ENCODE measurements at regions not wholly inside any gene's neighbourhood (a gene's known extent, or its start where the extent isn't known, plus 50 kb on each side); places are given as distances from the start of the nearest gene placed in this dataset.
A peak's percentile ranks its signal among the peaks of the same experiment; 100 is the strongest.

DNA sequence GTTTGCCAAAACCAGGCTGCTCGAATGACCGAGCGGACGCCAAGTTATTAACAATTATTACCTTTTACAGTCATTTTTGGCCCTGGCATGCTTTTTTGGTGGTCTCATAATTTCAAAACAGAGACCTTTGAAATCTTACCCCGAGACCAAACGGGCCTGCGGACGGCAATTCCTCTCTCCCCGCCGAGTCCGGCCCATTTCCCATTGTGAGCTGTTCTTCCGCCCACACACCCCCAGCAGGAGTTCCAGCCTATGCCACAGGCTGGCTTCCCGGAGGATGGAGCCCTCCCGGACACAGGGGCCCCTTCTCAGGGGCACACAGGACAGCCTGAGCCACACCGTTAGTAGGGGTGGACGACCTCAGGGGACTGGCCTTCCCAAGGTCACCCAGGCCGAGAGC, 130.7 kb downstream of the C16orf95 start:
- Histone ChIP-seq H3K4me3 (ENCODE audit: low read length) (no peak overlapping the region), H3K4me1 (ENCODE audit: insufficient read depth, low read length) (no peaks in the 10 kb centered on the region), H3K36me3 (ENCODE audit: insufficient read depth, low read length) (no peaks in the 10 kb centered on the region), H3K27ac (ENCODE audit: low read depth, low read length) (no peak overlapping the region), H3K27me3 (ENCODE audit: insufficient read depth, low read length, poor library complexity, severe bottlenecking) (no peaks in the 10 kb centered on the region), H3K9me3 (ENCODE audit: low read length) (peaks cover 5% of the 10 kb centered on the region)
- H3K4me3 Mint-ChIP-seq, result no peak overlapping the region
- ChIA-PET CTCF (no interaction called here), POLR2A (no interaction called here)
- peaks cover 0 to 6% (median 5%) of the 10 kb centered on the region in 5 donors for H3K9me3 Mint-ChIP-seq
- no peak for DNase-seq
- H3K27ac Mint-ChIP-seq, result no peak overlapping the region
- no peaks in the 10 kb centered on the region for H3K4me1 Mint-ChIP-seq
- H3K27me3 Mint-ChIP-seq, result no peaks in the 10 kb centered on the region
- no peaks in the 10 kb centered on the region for H3K36me3 Mint-ChIP-seq

DNA sequence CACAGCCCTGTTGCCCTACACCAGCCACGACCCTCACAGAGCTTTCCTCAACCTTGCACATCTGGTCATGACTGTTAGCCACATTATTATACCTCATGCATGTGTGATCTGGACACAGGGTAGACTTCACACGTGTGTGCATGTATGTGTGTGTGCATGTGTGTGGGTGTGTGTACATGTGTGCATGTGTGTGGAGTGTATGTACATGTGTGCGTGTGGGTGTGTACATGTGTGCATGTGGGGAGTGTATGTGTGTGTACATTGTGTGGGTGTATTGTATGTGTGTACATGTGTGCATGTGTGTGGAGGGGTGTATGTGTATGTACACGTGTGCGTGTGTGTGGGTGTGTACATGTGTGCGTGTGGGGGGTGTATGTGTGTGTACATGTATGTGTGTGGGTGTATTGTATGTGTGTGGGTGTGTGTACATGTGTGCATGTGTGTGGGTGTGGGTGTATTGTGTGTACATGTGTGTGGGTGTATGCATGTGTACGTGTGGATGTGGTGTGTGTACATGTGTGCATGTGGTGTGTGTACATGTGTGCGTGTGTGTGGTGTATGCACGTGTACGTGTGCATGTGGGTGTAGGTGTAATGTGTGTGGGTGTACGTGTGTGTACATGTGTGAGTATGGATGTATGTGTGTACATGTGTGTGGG, 130.2 kb downstream of the C16orf95 start:
- Mint-ChIP-seq H3K36me3 (no peaks in the 10 kb centered on the region), H3K9me3 (peaks cover 0 to 6% (median 5%) of the 10 kb centered on the region in 5 donors), H3K27ac (peak overlapping the region in 1 of 8 donors; percentile 38), H3K27me3 (no peaks in the 10 kb centered on the region), H3K4me3 (peak overlapping the region in 1 of 7 donors; percentile 34), H3K4me1 (no peaks in the 10 kb centered on the region)
- Histone ChIP-seq H3K27me3 (ENCODE audit: insufficient read depth, low read length, poor library complexity, severe bottlenecking) (no peaks in the 10 kb centered on the region), H3K36me3 (ENCODE audit: insufficient read depth, low read length) (no peaks in the 10 kb centered on the region), H3K4me1 (ENCODE audit: insufficient read depth, low read length) (no peaks in the 10 kb centered on the region), H3K9me3 (ENCODE audit: low read length) (peaks cover 5% of the 10 kb centered on the region), H3K27ac (ENCODE audit: low read depth, low read length) (no peak overlapping the region), H3K4me3 (ENCODE audit: low read length) (no peak overlapping the region)
- CTCF ChIA-PET, result no interaction called here
- POLR2A ChIA-PET, result no interaction called here
- DNase-seq, result no peak

DNA sequence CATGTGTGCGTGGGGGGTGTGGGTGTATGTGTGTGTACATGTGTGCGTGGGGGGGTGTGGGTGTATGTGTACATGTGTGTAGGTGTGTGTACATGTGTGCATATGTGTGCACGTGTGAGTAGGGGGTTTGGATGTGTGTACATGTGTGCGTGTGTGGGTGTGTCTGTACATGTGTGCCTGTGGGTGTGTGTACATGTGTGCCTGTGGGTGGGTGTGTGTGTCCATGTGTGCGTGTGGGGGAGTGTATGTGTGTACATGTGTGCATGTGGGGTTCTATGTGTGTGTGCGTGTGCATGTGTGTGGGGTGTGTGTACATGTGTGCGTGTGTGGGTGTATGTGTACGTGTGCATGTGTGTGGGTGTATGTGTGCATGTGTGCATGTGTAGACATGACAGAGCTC, 129.1 kb downstream of the C16orf95 start:
- DNase-seq, result no peak
- no peak overlapping the region for H3K4me3 Mint-ChIP-seq
- Histone ChIP-seq H3K27me3 (ENCODE audit: insufficient read depth, low read length, poor library complexity, severe bottlenecking) (no peaks in the 10 kb centered on the region), H3K9me3 (ENCODE audit: low read length) (peaks cover 5% of the 10 kb centered on the region), H3K27ac (ENCODE audit: low read depth, low read length) (no peak overlapping the region), H3K4me3 (ENCODE audit: low read length) (no peak overlapping the region), H3K36me3 (ENCODE audit: insufficient read depth, low read length) (no peaks in the 10 kb centered on the region), H3K4me1 (ENCODE audit: insufficient read depth, low read length) (no peaks in the 10 kb centered on the region)
- ChIA-PET POLR2A (no interaction called here), CTCF (no interaction called here)
- no peaks in the 10 kb centered on the region for H3K4me1 Mint-ChIP-seq
- no peaks in the 10 kb centered on the region for H3K27me3 Mint-ChIP-seq
- H3K36me3 Mint-ChIP-seq, result no peaks in the 10 kb centered on the region
- H3K27ac Mint-ChIP-seq, result peak overlapping the region in 1 of 8 donors; percentile 63
- peaks cover 0 to 6% (median 5%) of the 10 kb centered on the region in 5 donors for H3K9me3 Mint-ChIP-seq

DNA sequence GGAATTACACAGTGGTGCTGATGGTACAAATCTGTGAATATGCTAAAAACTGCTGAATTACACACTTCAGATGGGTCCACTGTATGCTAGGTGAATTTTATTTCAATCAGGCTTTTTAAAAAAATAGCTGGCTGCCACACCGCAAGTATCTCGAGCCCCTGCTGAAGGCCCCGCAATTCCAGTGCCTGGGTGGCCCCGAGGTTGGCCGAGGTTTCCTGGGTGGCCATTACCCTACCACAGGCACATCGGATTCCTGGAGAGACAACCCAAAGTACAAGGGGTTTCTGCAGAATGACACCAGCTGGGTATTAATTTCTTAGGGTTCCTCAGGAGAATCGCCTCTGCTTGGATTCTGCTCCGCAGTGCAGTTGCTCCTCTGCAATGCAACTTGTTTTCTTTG, 127.8 kb downstream of the C16orf95 start:
- H3K9me3 Mint-ChIP-seq, result peaks cover 0 to 6% (median 5%) of the 10 kb centered on the region in 5 donors
- ChIA-PET CTCF (no interaction called here), POLR2A (no interaction called here)
- H3K4me3 ChIP-seq (ENCODE audit: low read length), result no peak overlapping the region
- no peaks in the 10 kb centered on the region for H3K27me3 ChIP-seq (ENCODE audit: insufficient read depth, low read length, poor library complexity, severe bottlenecking)
- DNase-seq, result no peak
- no peaks in the 10 kb centered on the region for H3K4me1 ChIP-seq (ENCODE audit: insufficient read depth, low read length)
- no peak overlapping the region for H3K4me3 Mint-ChIP-seq
- no peaks in the 10 kb centered on the region for H3K4me1 Mint-ChIP-seq
- H3K36me3 Mint-ChIP-seq, result no peaks in the 10 kb centered on the region
- H3K36me3 ChIP-seq (ENCODE audit: insufficient read depth, low read length), result no peaks in the 10 kb centered on the region
- H3K27ac ChIP-seq (ENCODE audit: low read depth, low read length), result no peak overlapping the region
- no peaks in the 10 kb centered on the region for H3K27me3 Mint-ChIP-seq
- peaks cover 5% of the 10 kb centered on the region for H3K9me3 ChIP-seq (ENCODE audit: low read length)
- no peak overlapping the region for H3K27ac Mint-ChIP-seq

DNA sequence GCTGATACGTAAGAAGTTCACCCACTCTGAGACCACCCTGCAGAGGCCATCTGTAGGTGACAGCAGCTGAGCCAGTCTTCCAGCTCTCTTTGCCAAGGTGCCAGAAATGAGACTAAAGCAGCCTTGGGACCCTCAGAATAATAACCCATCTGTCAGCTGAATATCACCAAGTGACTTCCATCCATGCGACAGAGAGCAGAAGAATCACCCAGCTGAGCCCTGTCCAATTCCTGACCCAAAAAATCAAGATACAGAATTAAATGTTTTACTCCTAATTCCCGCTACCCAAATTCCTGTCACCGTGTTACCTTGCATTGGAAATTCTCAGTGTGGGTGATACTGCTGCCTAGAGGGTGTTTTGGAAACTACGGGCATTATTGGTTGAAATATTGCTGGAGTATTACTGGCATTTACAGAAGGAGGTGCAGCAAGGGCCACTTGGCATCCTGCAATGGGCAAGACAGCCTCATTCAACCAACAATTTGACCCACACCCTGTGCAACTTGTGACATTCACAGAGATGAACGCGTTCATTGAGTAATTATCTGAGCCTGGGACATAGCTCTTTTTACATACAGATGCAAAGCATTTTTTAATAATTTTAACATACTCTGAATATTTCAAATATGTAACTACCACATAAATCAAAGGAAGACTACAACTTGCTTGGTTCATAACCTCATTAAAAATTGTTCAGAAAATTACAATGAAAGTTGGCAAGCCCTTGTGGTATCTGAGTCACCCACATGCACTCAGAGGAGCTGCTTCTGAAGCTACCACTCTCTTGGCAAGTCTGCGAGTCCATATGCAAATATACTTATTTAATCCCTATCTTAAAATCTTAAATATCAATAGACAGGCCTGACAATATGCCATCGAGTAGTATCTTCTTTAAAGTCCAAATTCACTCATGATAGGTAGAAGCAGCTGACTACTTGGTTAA, 126.6 kb downstream of the C16orf95 start:
- Histone ChIP-seq H3K27me3 (ENCODE audit: insufficient read depth, low read length, poor library complexity, severe bottlenecking) (no peaks in the 10 kb centered on the region), H3K9me3 (ENCODE audit: low read length) (peaks cover 5% of the 10 kb centered on the region), H3K27ac (ENCODE audit: low read depth, low read length) (no peak overlapping the region), H3K4me1 (ENCODE audit: insufficient read depth, low read length) (no peaks in the 10 kb centered on the region), H3K4me3 (ENCODE audit: low read length) (no peak overlapping the region), H3K36me3 (ENCODE audit: insufficient read depth, low read length) (no peaks in the 10 kb centered on the region)
- no peak overlapping the region for H3K4me3 Mint-ChIP-seq
- H3K9me3 Mint-ChIP-seq, result peaks cover 0 to 6% (median 5%) of the 10 kb centered on the region in 5 donors
- no peaks in the 10 kb centered on the region for H3K36me3 Mint-ChIP-seq
- H3K27ac Mint-ChIP-seq, result no peak overlapping the region
- CTCF ChIA-PET, result no interaction called here
- DNase-seq, result no peak
- H3K4me1 Mint-ChIP-seq, result no peaks in the 10 kb centered on the region
- no peaks in the 10 kb centered on the region for H3K27me3 Mint-ChIP-seq
- POLR2A ChIA-PET, result no interaction called here

DNA sequence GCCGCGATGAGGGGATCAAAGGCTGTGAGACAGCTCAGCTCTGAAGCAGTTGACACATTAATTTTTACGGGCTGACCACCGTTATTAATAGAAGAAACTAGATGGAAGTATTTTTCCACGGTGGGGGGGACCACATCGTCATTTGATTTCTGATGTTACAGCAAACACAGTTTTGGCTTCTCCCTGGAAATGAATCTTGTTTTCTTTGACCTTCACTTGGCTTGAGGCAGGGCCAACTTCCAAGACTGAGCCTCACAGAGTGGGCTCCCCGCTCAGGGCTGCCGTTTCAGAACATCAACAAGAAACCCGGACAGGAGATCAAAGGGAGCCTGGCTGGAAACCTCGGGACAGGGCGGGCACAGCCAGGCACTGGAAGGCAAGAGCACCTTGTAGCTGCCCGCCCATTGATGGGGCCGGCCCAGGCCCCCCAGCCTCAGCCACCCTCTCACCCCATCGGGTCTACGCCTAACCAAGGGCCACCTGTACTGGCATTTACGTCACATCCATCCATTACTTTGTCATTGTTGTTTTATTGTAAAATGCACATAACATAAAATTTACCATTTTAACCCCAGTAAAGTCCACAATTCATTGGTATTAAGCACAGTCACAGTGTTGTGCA, 124.6 kb downstream of the C16orf95 start:
- H3K27ac ChIP-seq (ENCODE audit: low read depth, low read length), result no peak overlapping the region
- Mint-ChIP-seq H3K36me3 (no peaks in the 10 kb centered on the region), H3K4me1 (no peaks in the 10 kb centered on the region), H3K4me3 (no peak overlapping the region), H3K27ac (no peak overlapping the region), H3K9me3 (peaks cover 0 to 5% (median 5%) of the 10 kb centered on the region in 5 donors), H3K27me3 (no peaks in the 10 kb centered on the region)
- no peaks in the 10 kb centered on the region for H3K9me3 ChIP-seq (ENCODE audit: low read length)
- POLR2A ChIA-PET, result no interaction called here
- H3K4me1 ChIP-seq (ENCODE audit: insufficient read depth, low read length), result no peaks in the 10 kb centered on the region
- H3K4me3 ChIP-seq (ENCODE audit: low read length), result no peak overlapping the region
- no peak for DNase-seq
- no peaks in the 10 kb centered on the region for H3K36me3 ChIP-seq (ENCODE audit: insufficient read depth, low read length)
- CTCF ChIA-PET, result no interaction called here
- H3K27me3 ChIP-seq (ENCODE audit: insufficient read depth, low read length, poor library complexity, severe bottlenecking), result no peaks in the 10 kb centered on the region

DNA sequence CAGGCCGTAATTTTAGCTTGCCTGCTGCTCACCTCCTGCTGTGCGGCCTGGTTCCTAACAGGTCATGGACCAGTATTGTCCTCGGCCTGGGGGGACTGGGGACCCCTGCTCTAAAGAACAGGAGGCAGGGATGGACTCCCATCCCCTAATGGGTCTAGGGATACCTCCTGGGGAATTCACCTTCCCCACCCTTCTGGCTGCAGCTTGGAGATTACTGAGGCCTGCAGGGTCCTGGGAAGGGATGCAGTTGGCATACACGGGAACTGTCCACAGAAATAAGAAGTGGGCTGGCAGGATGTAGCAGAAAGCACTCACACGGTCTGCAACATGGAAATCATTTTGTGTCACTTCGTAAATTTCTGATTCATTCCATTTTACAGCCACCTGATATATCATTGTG, 123.0 kb downstream of the C16orf95 start:
- no peak for DNase-seq
- POLR2A ChIA-PET, result no interaction called here
- H3K4me1 Mint-ChIP-seq, result no peaks in the 10 kb centered on the region

DNA sequence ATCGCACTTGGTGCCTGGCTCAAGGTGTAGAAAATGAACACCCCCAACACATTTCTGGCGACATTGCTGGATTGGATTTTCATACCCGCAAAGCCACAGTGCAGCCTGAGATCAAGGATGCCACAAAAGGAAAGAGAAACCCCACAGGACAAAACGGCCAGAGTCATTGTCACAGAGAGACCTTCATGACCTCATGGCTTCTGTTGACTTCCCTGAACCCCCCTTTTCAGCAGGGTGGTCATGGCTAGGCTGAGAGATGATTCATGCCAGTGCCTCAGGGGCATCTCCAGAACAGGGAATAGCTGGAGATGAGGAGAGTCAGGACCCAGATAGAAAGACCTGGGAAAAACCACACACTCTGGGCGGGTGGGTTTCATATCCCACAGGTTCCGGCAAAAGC, 122.0 kb downstream of the C16orf95 start:
- Histone ChIP-seq H3K27ac (ENCODE audit: low read depth, low read length) (no peak overlapping the region), H3K27me3 (ENCODE audit: insufficient read depth, low read length, poor library complexity, severe bottlenecking) (no peaks in the 10 kb centered on the region), H3K9me3 (ENCODE audit: low read length) (no peaks in the 10 kb centered on the region), H3K4me1 (ENCODE audit: insufficient read depth, low read length) (no peaks in the 10 kb centered on the region), H3K36me3 (ENCODE audit: insufficient read depth, low read length) (no peaks in the 10 kb centered on the region), H3K4me3 (ENCODE audit: low read length) (no peak overlapping the region)
- peaks cover 0 to 5% (median 3%) of the 10 kb centered on the region in 5 donors for H3K9me3 Mint-ChIP-seq
- H3K4me1 Mint-ChIP-seq, result no peaks in the 10 kb centered on the region
- H3K27me3 Mint-ChIP-seq, result peaks cover 0 to 2% of the 10 kb centered on the region in 2 donors
- ChIA-PET POLR2A (no interaction called here), CTCF (no interaction called here)
- no peak for DNase-seq
- H3K36me3 Mint-ChIP-seq, result no peaks in the 10 kb centered on the region
- no peak overlapping the region for H3K4me3 Mint-ChIP-seq
- no peak overlapping the region for H3K27ac Mint-ChIP-seq

More for the DNA sequence above, 123.0 kb downstream of the C16orf95 start:
- Mint-ChIP-seq H3K36me3 (no peaks in the 10 kb centered on the region), H3K27me3 (no peaks in the 10 kb centered on the region), H3K9me3 (peaks cover 0 to 5% (median 3%) of the 10 kb centered on the region in 5 donors), H3K4me3 (no peak overlapping the region), H3K27ac (no peak overlapping the region)
- no peaks in the 10 kb centered on the region for H3K36me3 ChIP-seq (ENCODE audit: insufficient read depth, low read length)
- H3K4me1 ChIP-seq (ENCODE audit: insufficient read depth, low read length), result no peaks in the 10 kb centered on the region
- CTCF ChIA-PET, result no interaction called here
- no peak overlapping the region for H3K4me3 ChIP-seq (ENCODE audit: low read length)
- H3K9me3 ChIP-seq (ENCODE audit: low read length), result no peaks in the 10 kb centered on the region
- H3K27me3 ChIP-seq (ENCODE audit: insufficient read depth, low read length, poor library complexity, severe bottlenecking), result no peaks in the 10 kb centered on the region
- no peak overlapping the region for H3K27ac ChIP-seq (ENCODE audit: low read depth, low read length)
